NT2/D1 (cell line): ENCODE measurements at regions not wholly inside any gene's neighbourhood (a gene's known extent, or its start where the extent isn't known, plus 50 kb on each side); places are given as distances from the start of the nearest gene placed in this dataset.

Experiments
- YY1 ChIP-seq: IDR thresholded peaks from 2 replicates; pipeline ENCODE4 v1.6.1; 2011; ENCODE audit not compliant: insufficient read length, insufficient read depth
- ZNF274 ChIP-seq: IDR thresholded peaks from 2 replicates; pipeline ENCODE4 v1.6.1; 2011; ENCODE audit warnings: mild to moderate bottlenecking, low read depth, low read length

GRCh38 chr11:116328851-116329250 is 443.9 kb downstream of the BUD13 start:
- TF ChIP-seq YY1 (no peak), ZNF274 (no peak)
